Activated T-cell treated with anti-CD3 and anti-CD28 coated beads, Interleukin-2, amount 50 U/mL, for 24 hours (primary cell): ENCODE measurements at regions not wholly inside any gene's neighbourhood (a gene's known extent, or its start where the extent isn't known, plus 50 kb on each side); places are given as distances from the start of the nearest gene placed in this dataset.

Source experiments
- DNase-seq: peaks from one replicate; pipeline ENCODE4 v3.0.0-alpha.2; 2020
- H3K27ac Mint-ChIP-seq: 2 replicates; pipeline ENCODE4 v1.8.0; 2020; ENCODE audit warnings: mild to moderate bottlenecking, mixed read lengths
- H3K27me3 Mint-ChIP-seq: 2 replicates; pipeline ENCODE4 v1.8.0; 2020; ENCODE audit warnings: mixed read lengths
- H3K36me3 Mint-ChIP-seq: 2 replicates; pipeline ENCODE4 v1.8.0; 2020; ENCODE audit warnings: low read depth, mixed read lengths
- H3K4me1 Mint-ChIP-seq: 2 replicates; pipeline ENCODE4 v1.8.0; 2020; ENCODE audit warnings: low read depth, mixed read lengths
- H3K4me3 Mint-ChIP-seq: 2 replicates; pipeline ENCODE4 v1.8.0; 2020; ENCODE audit warnings: mild to moderate bottlenecking, moderate library complexity, mixed read lengths
- H3K9me3 Mint-ChIP-seq: 2 replicates; pipeline ENCODE4 v1.8.0; 2020; ENCODE audit warnings: mixed read lengths

DNA sequence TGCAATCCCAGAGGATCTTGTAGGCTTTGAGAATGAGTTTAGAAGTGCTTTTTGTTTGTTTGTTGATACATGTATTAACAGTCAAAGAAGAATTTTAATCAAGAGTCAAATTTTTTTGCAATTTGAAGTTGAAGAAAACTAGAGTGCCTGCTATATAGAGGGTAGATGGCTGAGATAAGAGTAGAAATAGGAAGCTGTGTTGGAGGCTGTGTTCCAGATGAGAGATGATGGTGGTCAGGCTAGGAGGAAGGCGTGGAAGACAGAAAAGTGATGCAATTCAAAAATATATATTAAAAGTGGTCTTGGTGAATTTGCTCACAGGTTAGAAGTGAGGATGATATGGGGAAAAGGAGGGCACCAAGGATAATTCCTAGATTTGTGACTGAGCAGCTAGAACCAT is 978.3 kb downstream of the BCL11A start:
- Mint-ChIP-seq H3K9me3 (no peaks in the 10 kb centered on the region), H3K27ac (no peak overlapping the region), H3K4me3 (no peak overlapping the region), H3K27me3 (no peaks in the 10 kb centered on the region), H3K4me1 (no peaks in the 10 kb centered on the region), H3K36me3 (no peaks in the 10 kb centered on the region)
- DNase-seq = no peak

DNA sequence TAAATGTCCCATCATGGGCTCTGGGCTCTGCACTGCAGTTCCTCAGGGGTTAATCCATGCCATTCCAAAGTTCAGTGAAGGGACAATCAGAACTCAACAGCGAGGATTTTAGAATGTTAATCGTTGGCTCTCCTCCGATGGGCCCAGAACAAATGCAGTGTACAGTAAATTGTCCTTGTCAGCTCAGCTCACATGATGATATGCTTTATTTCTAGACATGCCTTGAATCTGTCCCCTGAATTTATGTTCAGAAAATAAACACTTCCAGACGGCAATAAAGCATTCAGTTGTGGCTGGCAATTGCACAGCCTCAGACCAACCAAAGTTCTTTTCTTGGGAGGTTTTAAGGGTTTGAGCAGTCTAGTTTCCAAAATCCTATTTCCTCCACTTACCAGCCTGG is 981.2 kb downstream of the BCL11A start:
- Mint-ChIP-seq H3K9me3 (no peaks in the 10 kb centered on the region), H3K36me3 (no peaks in the 10 kb centered on the region), H3K27me3 (no peaks in the 10 kb centered on the region), H3K27ac (no peak overlapping the region), H3K4me1 (no peaks in the 10 kb centered on the region), H3K4me3 (no peak overlapping the region)
- no peak for DNase-seq

- Mint-ChIP-seq H3K27ac (no peak overlapping the region), H3K27me3 (no peaks in the 10 kb centered on the region), H3K9me3 (no peaks in the 10 kb centered on the region), H3K36me3 (no peaks in the 10 kb centered on the region), H3K4me3 (no peak overlapping the region), H3K4me1 (no peaks in the 10 kb centered on the region)
- DNase-seq = no peak
These were observed 982.6 kb downstream of the BCL11A start for GRCh38 chr2:59570818-59571217.

- Mint-ChIP-seq H3K36me3 (no peaks in the 10 kb centered on the region), H3K27ac (no peak overlapping the region), H3K4me1 (no peaks in the 10 kb centered on the region), H3K9me3 (no peaks in the 10 kb centered on the region), H3K27me3 (no peaks in the 10 kb centered on the region), H3K4me3 (no peak overlapping the region)
- no peak for DNase-seq
These were observed 984.3 kb downstream of the BCL11A start for GRCh38 chr2:59569124-59569523.

DNA sequence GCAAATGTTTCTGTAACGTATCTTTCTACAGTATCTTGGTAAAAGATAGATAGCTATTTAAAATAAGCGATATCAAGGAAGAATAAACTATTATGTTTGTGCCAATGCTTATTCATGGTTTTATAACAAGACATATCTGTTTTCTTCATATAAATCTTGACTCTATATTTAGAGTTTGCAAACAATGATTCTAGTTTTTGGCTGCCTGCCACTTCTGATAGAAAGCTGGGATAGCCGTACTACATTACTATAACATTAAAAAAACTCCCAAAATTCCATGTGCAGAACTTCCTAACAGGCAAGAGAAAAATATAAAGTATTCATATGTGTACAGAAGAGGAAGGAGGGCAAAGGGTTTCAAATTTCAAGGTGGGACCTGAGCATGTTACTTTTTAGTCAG is 985.0 kb downstream of the BCL11A start:
- Mint-ChIP-seq H3K27me3 (no peaks in the 10 kb centered on the region), H3K4me1 (no peaks in the 10 kb centered on the region), H3K27ac (no peak overlapping the region), H3K9me3 (no peaks in the 10 kb centered on the region), H3K4me3 (no peak overlapping the region), H3K36me3 (no peaks in the 10 kb centered on the region)
- DNase-seq = no peak

DNA sequence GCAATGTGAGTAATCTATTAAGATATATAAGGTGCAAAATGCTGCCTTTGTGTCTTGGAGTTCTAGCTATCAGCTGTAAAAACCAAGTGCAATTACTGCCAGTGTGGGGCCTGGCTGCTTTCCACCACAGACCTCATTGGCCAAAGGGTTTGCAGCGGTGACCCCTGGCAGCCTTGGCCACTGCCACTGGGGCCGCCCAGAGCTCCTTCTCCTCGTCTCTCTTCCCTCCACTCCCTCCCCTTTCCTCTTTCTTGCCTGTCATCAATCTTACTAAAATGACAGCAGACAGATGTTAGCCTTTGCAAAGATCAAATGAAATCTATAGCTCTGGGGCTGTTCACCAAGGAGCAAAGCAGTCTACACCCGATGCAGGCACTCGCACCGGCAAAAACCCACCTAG is 986.3 kb downstream of the BCL11A start:
- no peaks in the 10 kb centered on the region for H3K4me1 Mint-ChIP-seq
- H3K27ac Mint-ChIP-seq = no peak overlapping the region
- no peaks in the 10 kb centered on the region for H3K36me3 Mint-ChIP-seq
- no peaks in the 10 kb centered on the region for H3K9me3 Mint-ChIP-seq
- no peak overlapping the region for H3K4me3 Mint-ChIP-seq
- DNase-seq = no peak
- H3K27me3 Mint-ChIP-seq = no peaks in the 10 kb centered on the region

- H3K4me1 Mint-ChIP-seq = no peaks in the 10 kb centered on the region
- H3K9me3 Mint-ChIP-seq = no peaks in the 10 kb centered on the region
- H3K36me3 Mint-ChIP-seq = no peaks in the 10 kb centered on the region
- H3K27ac Mint-ChIP-seq = no peak overlapping the region
- H3K27me3 Mint-ChIP-seq = no peaks in the 10 kb centered on the region
- no peak for DNase-seq
- H3K4me3 Mint-ChIP-seq = no peak overlapping the region
These were observed 986.7 kb downstream of the BCL11A start for GRCh38 chr2:59566739-59567138.

GRCh38 chr2:59561281-59561680 is 992.2 kb downstream of the BCL11A start:
- Mint-ChIP-seq H3K4me1 (no peaks in the 10 kb centered on the region), H3K27me3 (no peaks in the 10 kb centered on the region), H3K36me3 (no peaks in the 10 kb centered on the region), H3K4me3 (no peak overlapping the region), H3K9me3 (peaks cover 3% of the 10 kb centered on the region), H3K27ac (no peak overlapping the region)
- DNase-seq = no peak

DNA sequence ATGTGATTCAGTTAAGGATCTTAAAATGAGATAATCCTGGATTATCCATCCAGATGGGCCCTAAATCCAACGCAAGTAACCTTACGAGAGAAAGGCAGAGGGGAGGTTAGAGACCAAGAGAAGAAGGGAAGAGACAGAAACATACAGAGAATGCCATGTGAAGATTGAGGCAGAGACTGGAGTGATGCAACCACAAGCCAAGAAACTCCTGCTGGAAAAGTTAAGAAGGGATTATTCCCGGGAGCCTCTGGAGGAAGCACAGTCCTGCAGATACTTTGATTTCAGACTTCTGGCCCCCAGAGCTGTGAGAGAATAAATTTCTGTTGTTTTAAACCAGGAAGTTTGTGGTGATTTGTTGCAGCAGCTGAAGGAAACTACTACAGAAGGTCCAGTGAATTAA is 992.7 kb downstream of the BCL11A start:
- DNase-seq = no peak
- Mint-ChIP-seq H3K4me1 (no peaks in the 10 kb centered on the region), H3K4me3 (no peak overlapping the region), H3K9me3 (peaks cover 3% of the 10 kb centered on the region), H3K27me3 (no peaks in the 10 kb centered on the region), H3K27ac (no peak overlapping the region), H3K36me3 (no peaks in the 10 kb centered on the region)

DNA sequence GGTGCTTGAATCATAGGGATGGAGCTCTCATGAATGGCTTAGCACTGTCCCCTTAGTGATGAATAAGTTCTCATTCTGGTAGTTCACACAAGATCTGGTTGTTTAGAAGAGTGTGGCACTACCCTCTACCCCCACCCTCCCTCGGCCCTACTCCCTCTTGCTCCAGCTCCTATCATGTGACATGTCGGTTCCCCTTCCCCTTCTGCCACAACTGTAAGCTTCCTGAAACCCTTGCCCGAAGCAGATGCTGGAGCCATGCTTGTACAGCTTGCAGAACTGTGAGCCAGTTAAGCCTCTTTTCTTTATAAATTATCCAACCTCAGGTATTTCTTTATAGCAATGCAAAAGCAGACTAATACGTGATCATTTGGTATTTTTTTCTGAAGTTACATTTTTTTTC is 1012.6 kb downstream of the BCL11A start:
- H3K9me3 Mint-ChIP-seq = no peaks in the 10 kb centered on the region
- no peaks in the 10 kb centered on the region for H3K27me3 Mint-ChIP-seq
- DNase-seq = no peak
- H3K27ac Mint-ChIP-seq = no peak overlapping the region
- H3K4me1 Mint-ChIP-seq = no peaks in the 10 kb centered on the region
- no peak overlapping the region for H3K4me3 Mint-ChIP-seq
- H3K36me3 Mint-ChIP-seq = no peaks in the 10 kb centered on the region

DNA sequence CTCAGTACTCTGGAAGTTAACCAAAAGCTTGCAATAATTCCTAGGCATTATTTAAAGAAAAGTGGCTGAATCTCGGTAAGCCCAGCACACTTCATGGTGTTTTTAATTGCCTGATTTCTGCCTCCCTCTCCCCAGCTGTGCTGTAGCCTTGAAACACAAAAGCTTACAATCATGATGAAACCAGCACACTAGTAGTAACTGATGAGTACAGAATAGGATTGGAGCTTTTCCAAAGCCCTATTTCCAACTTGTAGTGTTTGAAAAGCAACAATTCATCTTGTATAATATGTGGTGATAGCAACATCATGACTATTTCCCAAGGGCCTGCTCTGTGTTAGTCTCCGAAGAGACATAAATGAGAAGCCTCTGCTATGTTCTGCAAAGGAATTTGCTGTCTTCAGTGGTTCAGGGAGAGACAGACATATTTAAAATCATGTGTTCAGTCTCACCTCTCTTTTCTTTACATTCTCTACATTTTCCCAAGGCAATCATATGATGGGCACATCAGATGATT is 1015.0 kb downstream of the BCL11A start:
- no peak for DNase-seq

GRCh38 chr2:59532808-59533207 is 1020.6 kb downstream of the BCL11A start:
- Mint-ChIP-seq H3K27ac (no peak overlapping the region), H3K27me3 (no peaks in the 10 kb centered on the region), H3K4me1 (no peaks in the 10 kb centered on the region), H3K9me3 (peaks cover 6% of the 10 kb centered on the region), H3K4me3 (no peak overlapping the region), H3K36me3 (no peaks in the 10 kb centered on the region)
- DNase-seq = no peak

More for the DNA sequence above, 1015.0 kb downstream of the BCL11A start:
- H3K36me3 Mint-ChIP-seq = no peaks in the 10 kb centered on the region
- H3K9me3 Mint-ChIP-seq = no peaks in the 10 kb centered on the region
- H3K27ac Mint-ChIP-seq = no peak overlapping the region
- H3K4me1 Mint-ChIP-seq = no peaks in the 10 kb centered on the region
- no peak overlapping the region for H3K4me3 Mint-ChIP-seq
- H3K27me3 Mint-ChIP-seq = no peaks in the 10 kb centered on the region

DNA sequence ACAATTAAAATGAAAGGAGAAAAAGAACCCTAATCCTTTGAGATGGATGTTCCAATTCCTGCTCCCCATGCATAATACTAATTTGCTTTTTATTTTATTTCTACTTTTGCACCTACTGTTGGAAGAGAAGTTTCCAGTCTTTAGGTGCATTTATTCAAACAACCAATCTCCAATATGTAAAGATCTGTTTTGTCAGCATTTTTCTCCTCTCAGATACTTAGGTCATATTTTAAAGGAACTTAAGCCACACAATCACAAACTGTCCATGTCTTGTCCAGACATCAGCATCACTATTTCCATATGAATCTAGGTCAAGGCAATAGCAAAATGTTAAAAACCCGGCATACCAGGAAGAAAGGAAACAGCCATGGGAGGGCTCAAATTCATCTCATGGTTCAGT is 1023.2 kb downstream of the BCL11A start:
- H3K36me3 Mint-ChIP-seq = no peaks in the 10 kb centered on the region
- H3K4me1 Mint-ChIP-seq = no peaks in the 10 kb centered on the region
- H3K9me3 Mint-ChIP-seq = peaks cover 10% of the 10 kb centered on the region
- H3K27me3 Mint-ChIP-seq = no peaks in the 10 kb centered on the region
- no peak overlapping the region for H3K27ac Mint-ChIP-seq
- no peak for DNase-seq
- no peak overlapping the region for H3K4me3 Mint-ChIP-seq

- Mint-ChIP-seq H3K9me3 (peaks cover 10% of the 10 kb centered on the region), H3K27me3 (no peaks in the 10 kb centered on the region), H3K27ac (no peak overlapping the region), H3K36me3 (no peaks in the 10 kb centered on the region), H3K4me3 (no peak overlapping the region), H3K4me1 (no peaks in the 10 kb centered on the region)
- no peak for DNase-seq
These were observed 1023.7 kb downstream of the BCL11A start for GRCh38 chr2:59529726-59530125.

DNA sequence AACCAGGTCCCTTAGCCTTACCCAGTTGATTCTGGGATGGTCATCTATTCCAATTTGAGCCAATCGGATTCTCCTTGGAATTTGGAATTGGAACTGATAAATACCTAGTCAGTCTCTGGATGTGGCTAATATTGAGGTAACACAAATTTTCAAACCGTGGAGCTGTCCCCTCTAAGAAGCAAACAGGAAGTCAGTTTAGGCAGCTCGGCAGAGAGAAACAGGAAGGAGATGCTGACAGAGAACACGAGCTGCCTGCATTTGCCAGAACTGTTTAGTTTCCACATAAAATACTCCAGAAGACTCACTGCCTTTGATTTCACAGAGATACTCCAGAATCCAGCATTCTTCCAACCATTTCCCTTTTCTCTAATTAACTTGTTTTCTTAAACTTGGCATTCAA is 1024.9 kb downstream of the BCL11A start:
- Mint-ChIP-seq H3K27me3 (no peaks in the 10 kb centered on the region), H3K4me1 (no peaks in the 10 kb centered on the region), H3K9me3 (peaks cover 10% of the 10 kb centered on the region), H3K36me3 (no peaks in the 10 kb centered on the region), H3K4me3 (no peak overlapping the region), H3K27ac (no peak overlapping the region)
- DNase-seq = no peak

DNA sequence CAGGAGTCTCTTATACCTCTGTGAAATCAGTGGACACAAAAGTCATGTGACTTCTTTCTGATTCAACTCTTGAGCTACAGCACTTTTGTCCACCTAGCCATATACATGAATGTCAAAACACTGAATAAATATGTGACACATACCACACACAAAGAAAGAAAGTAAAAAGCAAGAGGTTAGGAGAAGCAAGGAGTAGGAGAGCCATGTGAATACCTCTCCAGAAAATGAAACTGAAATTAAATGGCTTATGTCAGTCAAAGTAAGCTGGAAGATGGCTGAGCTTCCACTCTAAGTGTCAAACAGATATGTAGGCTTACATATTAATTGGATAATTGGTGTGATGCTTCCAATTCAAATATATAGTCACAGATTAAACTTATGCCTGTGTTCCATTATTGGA is 1050.5 kb downstream of the BCL11A start:
- Mint-ChIP-seq H3K27ac (no peak overlapping the region), H3K4me1 (no peaks in the 10 kb centered on the region), H3K36me3 (no peaks in the 10 kb centered on the region), H3K27me3 (no peaks in the 10 kb centered on the region), H3K4me3 (no peak overlapping the region), H3K9me3 (peaks cover 2% of the 10 kb centered on the region)
- no peak for DNase-seq
